Prostate gland (tissue), 2 donors: ENCODE measurements at regions not wholly inside any gene's neighbourhood (a gene's known extent, or its start where the extent isn't known, plus 50 kb on each side); places are given as distances from the start of the nearest gene placed in this dataset.

ENCODE experiments used
- DNase-seq: peaks from one replicate; pipeline ENCODE4 v3.0.0-alpha.2; 2019; ENCODE audit warnings: low spot score
- H3K27ac ChIP-seq, 2 donors: fragments of 200-600 bp; sonication (generic); 2 replicates each; pipeline ENCODE4 v1.5.1; 2017 to 2019
- H3K27me3 ChIP-seq: fragments of 200-600 bp; sonication (generic); replicated peaks from 2 replicates; pipeline ENCODE4 v1.5.1; 2019; ENCODE audit not compliant: insufficient read depth
- H3K36me3 ChIP-seq, 2 donors: fragments of 200-600 bp; sonication (generic); 1 replicate in 1 of 2; 2 replicates in 1 of 2; pipeline versions ENCODE4 v1.5.1 to v1.8.1; 2017 to 2019
- H3K4me1 ChIP-seq: fragments of 200-600 bp; sonication (generic); replicated peaks from 2 replicates; pipeline ENCODE4 v1.5.1; 2019
- H3K4me3 ChIP-seq, 2 donors: fragments of 200-600 bp; sonication (generic); 2 replicates each; pipeline ENCODE4 v1.5.1; 2017 to 2019
- H3K9me3 ChIP-seq: fragments of 200-600 bp; sonication (generic); 2 replicates; pipeline ENCODE4 v1.5.1; 2017
- POLR2A ChIP-seq: fragments of 450-650 bp; IDR thresholded peaks from one replicate; pipeline ENCODE4 v1.6.1; 2016; ENCODE audit warnings: antibody characterized with exemption, mild to moderate bottlenecking
- POLR2AphosphoS5 ChIP-seq: sonication (generic); formaldehyde crosslinking; IDR thresholded peaks from one replicate; pipeline ENCODE4 v1.6.1; 2017; ENCODE audit warnings: antibody characterized with exemption
- WGBS: methylation state at CpG from one replicate; pipeline ENCODE4 v1.1.5; 2018; 5-methylcytosine and 5-hydroxymethylcytosine counted together
- intact Hi-C: fragments of 100-400 bp; cut with DNase I; formaldehyde crosslinking; loops from one replicate; pipeline ENCODE4 v1.14.2; 2022
- TF ChIP-seq, protein P1 (sequence below), 4 experiments: fragments of 200-600 bp in 2 of 4; fragments of 450-650 bp in 2 of 4; sonication (generic) in 2 of 4; IDR thresholded peaks; 1 replicate in 3 of 4; 2 replicates in 1 of 4; pipeline ENCODE4 v1.5.1; 2016 to 2019; ENCODE audit warnings: antibody characterized with exemption in 4 of 4, mild to moderate bottlenecking in 2 of 4, moderate library complexity in 2 of 4

DNA sequence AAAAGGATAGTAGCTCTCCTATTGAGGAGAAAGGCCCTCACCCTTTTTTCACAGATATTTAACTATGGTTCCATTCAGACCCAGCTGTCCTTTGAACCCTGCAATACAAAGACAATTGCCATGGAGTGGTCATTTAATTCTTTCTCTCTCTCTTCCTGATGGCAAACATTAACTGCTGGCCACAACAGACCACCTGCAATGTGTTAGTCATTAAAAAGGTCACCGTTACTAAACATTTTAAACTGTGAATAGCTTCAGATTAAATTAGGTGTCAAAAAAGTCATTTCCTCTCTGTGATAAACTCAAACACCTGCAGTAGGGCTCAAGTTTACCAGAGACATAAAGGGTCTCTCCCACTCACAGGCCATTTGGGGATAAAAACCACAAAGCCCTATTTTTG is 697.2 kb downstream of the TOX3 start:
- no peak for DNase-seq
- no peaks in the 10 kb centered on the region for H3K36me3 ChIP-seq
- no peaks in the 10 kb centered on the region for H3K4me1 ChIP-seq
- 76% methylated on average over 1 of the region's 1 CpG for WGBS
- H3K27ac ChIP-seq = no peak overlapping the region
- H3K27me3 ChIP-seq = no peaks in the 10 kb centered on the region
- H3K9me3 ChIP-seq = no peaks in the 10 kb centered on the region
- H3K4me3 ChIP-seq = no peak overlapping the region
- intact Hi-C loops = no loop called here
- TF ChIP-seq POLR2AphosphoS5 (no peak), POLR2A (no peak)
- TF ChIP-seq, protein P1, sequence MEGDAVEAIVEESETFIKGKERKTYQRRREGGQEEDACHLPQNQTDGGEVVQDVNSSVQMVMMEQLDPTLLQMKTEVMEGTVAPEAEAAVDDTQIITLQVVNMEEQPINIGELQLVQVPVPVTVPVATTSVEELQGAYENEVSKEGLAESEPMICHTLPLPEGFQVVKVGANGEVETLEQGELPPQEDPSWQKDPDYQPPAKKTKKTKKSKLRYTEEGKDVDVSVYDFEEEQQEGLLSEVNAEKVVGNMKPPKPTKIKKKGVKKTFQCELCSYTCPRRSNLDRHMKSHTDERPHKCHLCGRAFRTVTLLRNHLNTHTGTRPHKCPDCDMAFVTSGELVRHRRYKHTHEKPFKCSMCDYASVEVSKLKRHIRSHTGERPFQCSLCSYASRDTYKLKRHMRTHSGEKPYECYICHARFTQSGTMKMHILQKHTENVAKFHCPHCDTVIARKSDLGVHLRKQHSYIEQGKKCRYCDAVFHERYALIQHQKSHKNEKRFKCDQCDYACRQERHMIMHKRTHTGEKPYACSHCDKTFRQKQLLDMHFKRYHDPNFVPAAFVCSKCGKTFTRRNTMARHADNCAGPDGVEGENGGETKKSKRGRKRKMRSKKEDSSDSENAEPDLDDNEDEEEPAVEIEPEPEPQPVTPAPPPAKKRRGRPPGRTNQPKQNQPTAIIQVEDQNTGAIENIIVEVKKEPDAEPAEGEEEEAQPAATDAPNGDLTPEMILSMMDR (IDR thresholded peaks at IDR 0.05) = no peak

DNA sequence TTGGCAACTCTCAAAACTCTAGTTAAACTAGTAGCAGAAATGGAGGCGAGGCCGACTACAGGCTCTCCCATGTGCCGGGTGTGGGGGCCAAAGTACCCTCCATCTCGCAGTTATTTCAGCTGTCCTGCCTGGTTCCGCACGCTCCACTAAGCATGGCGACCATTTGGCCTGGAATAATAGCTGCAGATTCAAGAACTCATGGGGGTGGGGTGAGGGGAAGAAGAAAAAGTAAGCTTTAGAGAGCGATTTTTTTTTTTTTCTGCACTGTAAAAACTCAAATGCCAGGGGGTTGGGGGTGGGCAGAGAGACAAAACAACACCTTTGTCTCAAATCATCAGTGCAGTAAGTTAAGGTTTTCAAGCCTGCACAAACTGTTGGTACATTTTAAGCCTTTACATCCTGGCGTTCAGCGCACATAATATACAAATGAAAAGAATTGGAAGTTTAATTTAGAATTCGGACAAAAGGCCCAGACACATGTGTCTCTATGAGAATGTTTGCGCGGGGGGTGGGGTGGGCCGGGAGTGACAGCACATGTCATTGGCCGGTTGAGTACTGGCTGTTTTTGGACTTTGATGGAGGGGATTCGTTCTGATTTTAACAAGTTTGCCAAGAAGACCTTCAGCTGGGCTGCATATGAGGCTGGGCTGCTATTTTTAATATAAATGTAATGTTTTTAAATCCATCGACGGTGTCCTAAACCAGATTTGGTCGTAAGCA is 694.7 kb upstream of the SALL1 start:
- Histone ChIP-seq H3K27me3 (no peaks in the 10 kb centered on the region), H3K4me3 (no peak overlapping the region), H3K36me3 (no peaks in the 10 kb centered on the region), H3K9me3 (no peaks in the 10 kb centered on the region), H3K4me1 (no peaks in the 10 kb centered on the region), H3K27ac (no peak overlapping the region)
- TF ChIP-seq POLR2A (no peak), POLR2AphosphoS5 (no peak)
- TF ChIP-seq, protein P1 (IDR thresholded peaks at IDR 0.05) = no peak
- 73% methylated on average over 19 of the region's 19 CpGs for WGBS
- no peak for DNase-seq
- intact Hi-C loops = no loop called here

DNA sequence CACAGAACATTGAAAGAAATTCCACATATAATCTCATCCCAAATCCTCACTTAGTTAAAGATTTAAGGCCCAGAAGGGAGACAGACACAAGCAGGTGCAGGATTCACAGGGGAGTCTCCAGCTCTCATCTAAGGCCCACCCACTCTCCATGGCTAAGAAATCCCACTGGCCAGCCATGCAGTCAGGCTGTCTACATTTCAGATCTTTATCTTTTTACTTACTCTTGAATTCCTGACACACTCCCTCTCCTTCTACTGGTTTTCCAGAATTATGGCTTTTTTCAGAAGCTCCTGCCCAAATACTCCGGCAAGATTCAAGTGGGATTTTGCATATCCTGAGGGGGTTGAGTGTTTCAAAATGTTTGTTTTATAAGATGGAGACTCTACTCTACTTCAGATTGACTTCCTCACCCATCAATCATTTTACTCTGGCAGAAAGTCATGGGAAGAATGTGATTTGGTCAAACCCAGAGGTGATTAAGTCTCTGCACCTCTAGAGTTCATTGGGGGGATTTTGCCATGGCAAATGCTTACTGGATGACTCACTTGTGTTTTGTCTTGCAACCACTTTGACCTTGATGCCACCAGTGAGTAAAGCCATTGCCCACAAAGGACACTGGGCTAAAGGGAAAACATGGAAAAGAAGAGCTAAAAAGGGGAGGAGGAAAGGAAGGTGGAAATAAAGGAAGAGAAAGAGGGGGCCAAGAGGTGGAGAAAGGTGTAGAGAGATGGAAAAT is 688.8 kb upstream of the SALL1 start:
- WGBS = 55% methylated on average over 1 of the region's 1 CpG
- intact Hi-C loops = no loop called here

DNA sequence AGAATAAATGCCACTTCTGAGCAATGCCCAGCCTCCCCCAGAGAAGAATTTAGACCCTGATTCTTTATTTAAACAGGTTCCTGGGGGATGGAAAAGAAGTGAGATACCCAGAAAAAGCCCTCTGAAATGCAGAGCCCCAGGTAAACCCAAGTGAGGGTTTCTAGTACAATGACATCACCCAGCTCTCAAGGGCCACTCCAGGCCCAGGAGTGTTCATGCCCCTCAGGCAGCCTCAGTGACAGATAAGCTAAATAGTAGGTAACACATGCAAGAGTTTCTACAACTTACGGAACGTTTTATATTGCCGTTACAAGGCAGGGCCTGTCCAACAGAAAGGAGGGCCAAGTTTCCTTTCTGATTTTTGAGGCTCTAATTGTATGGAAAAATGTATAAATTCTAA is 683.7 kb upstream of the SALL1 start:
- TF ChIP-seq, protein P1 (IDR thresholded peaks at IDR 0.05) = no peak
- TF ChIP-seq POLR2A (no peak), POLR2AphosphoS5 (no peak)
- WGBS = 77% methylated on average over 3 of the region's 3 CpGs
- Histone ChIP-seq H3K4me3 (no peak overlapping the region), H3K27me3 (no peaks in the 10 kb centered on the region), H3K4me1 (no peaks in the 10 kb centered on the region), H3K27ac (no peak overlapping the region), H3K36me3 (no peaks in the 10 kb centered on the region), H3K9me3 (no peaks in the 10 kb centered on the region)
- no peak for DNase-seq
- intact Hi-C loops = no loop called here

More for the DNA sequence above, 688.8 kb upstream of the SALL1 start:
- DNase-seq = no peak
- Histone ChIP-seq H3K4me1 (no peaks in the 10 kb centered on the region), H3K27me3 (no peaks in the 10 kb centered on the region), H3K27ac (no peak overlapping the region), H3K4me3 (no peak overlapping the region), H3K36me3 (no peaks in the 10 kb centered on the region), H3K9me3 (no peaks in the 10 kb centered on the region)
- TF ChIP-seq POLR2AphosphoS5 (no peak), POLR2A (no peak)
- TF ChIP-seq, protein P1 (IDR thresholded peaks at IDR 0.05) = no peak

DNA sequence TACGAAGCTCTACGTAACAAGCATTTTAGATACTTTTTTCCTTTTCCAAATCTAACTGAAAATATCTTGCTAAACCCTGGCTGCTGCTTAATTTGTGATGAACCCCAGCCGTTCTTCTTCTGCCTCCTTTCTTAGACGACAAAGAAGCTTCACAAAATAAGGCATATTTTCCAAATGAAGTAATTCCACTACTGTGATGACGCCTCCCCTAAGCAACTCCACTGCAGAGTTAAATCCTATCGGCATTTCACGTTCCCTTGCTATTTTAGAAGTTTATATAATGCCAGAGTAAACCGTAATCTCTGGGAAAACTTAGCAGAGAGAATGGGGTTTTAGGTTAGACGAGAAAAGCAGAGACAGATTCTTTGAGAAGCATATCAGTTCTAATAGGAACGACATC is 683.1 kb upstream of the SALL1 start:
- no peak overlapping the region for H3K27ac ChIP-seq
- H3K9me3 ChIP-seq = no peaks in the 10 kb centered on the region
- TF ChIP-seq POLR2AphosphoS5 (no peak), POLR2A (no peak)
- TF ChIP-seq, protein P1 (IDR thresholded peaks at IDR 0.05) = no peak
- intact Hi-C loops = no loop called here
- no peak overlapping the region for H3K4me3 ChIP-seq
- H3K27me3 ChIP-seq = no peaks in the 10 kb centered on the region
- no peak for DNase-seq
- WGBS = 59% methylated on average over 10 of the region's 10 CpGs
- no peaks in the 10 kb centered on the region for H3K4me1 ChIP-seq
- no peaks in the 10 kb centered on the region for H3K36me3 ChIP-seq
